HepG2 (cell line): ENCODE measurements at regions not wholly inside any gene's neighbourhood (a gene's known extent, or its start where the extent isn't known, plus 50 kb on each side); places are given as distances from the start of the nearest gene placed in this dataset.

ENCODE experiments used
- CTCF ChIP-seq: sonication (generic); formaldehyde crosslinking; IDR thresholded peaks from 2 replicates; pipeline ENCODE4 v1.5.0; 2020; ENCODE audit warnings: mild to moderate bottlenecking, missing genetic modification reagents, moderate library complexity
- GABPA ChIP-seq, 2 experiments: IDR thresholded peaks; 2 replicates each; pipeline ENCODE4 v1.6.1; 2011 to 2016; ENCODE audit warnings: low read depth in 2 of 2, low read length in 1 of 2, missing biosample characterization in 1 of 2, missing genetic modification characterization in 1 of 2
- POLR2AphosphoS5 ChIP-seq: IDR thresholded peaks from 2 replicates; pipeline ENCODE4 v1.6.1; 2012; ENCODE audit warnings: low read depth, low read length
- STAT5B ChIP-seq: sonication (generic); formaldehyde crosslinking; IDR thresholded peaks from 2 replicates; pipeline ENCODE4 v1.4.0; 2020; ENCODE audit warnings: missing genetic modification reagents
- ZBTB34 ChIP-seq: sonication (generic); formaldehyde crosslinking; IDR thresholded peaks from 2 replicates; pipeline ENCODE4 v1.8.0; 2022; ENCODE audit warnings: mild to moderate bottlenecking, missing genetic modification reagents
- ZNF772 ChIP-seq: sonication (generic); formaldehyde crosslinking; IDR thresholded peaks from 2 replicates; pipeline ENCODE4 v1.5.0; 2020; ENCODE audit warnings: mild to moderate bottlenecking, missing genetic modification reagents
- TF ChIP-seq, protein P1 (sequence below): sonication (generic); formaldehyde crosslinking; IDR thresholded peaks from 2 replicates; pipeline ENCODE4 v1.4.0; 2020; ENCODE audit warnings: mild to moderate bottlenecking, missing genetic modification reagents
- TF ChIP-seq, protein P2 (sequence below): sonication (generic); formaldehyde crosslinking; IDR thresholded peaks from 2 replicates; pipeline ENCODE4 v1.4.0; 2020; ENCODE audit warnings: missing genetic modification reagents
- TF ChIP-seq, protein P3 (sequence below): sonication (generic); formaldehyde crosslinking; IDR thresholded peaks from 2 replicates; pipeline ENCODE4 v1.8.0; 2022; ENCODE audit warnings: mild to moderate bottlenecking, missing genetic modification reagents, borderline replicate concordance

GRCh38 chr10:43854007-43854406 lies 205.3 kb upstream of the ZNF32 start:
- TF ChIP-seq POLR2AphosphoS5, result no peak
- TF ChIP-seq, protein P1, sequence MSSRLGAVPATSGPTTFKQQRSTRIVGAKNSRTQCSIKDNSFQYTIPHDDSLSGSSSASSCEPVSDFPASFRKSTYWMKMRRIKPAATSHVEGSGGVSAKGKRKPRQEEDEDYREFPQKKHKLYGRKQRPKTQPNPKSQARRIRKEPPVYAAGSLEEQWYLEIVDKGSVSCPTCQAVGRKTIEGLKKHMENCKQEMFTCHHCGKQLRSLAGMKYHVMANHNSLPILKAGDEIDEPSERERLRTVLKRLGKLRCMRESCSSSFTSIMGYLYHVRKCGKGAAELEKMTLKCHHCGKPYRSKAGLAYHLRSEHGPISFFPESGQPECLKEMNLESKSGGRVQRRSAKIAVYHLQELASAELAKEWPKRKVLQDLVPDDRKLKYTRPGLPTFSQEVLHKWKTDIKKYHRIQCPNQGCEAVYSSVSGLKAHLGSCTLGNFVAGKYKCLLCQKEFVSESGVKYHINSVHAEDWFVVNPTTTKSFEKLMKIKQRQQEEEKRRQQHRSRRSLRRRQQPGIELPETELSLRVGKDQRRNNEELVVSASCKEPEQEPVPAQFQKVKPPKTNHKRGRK (CRISPR knock-in tag), result no peak
- TF ChIP-seq ZBTB34 (CRISPR knock-in tag), result no peak
- TF ChIP-seq STAT5B (CRISPR knock-in tag), result no peak
- TF ChIP-seq, protein P2, sequence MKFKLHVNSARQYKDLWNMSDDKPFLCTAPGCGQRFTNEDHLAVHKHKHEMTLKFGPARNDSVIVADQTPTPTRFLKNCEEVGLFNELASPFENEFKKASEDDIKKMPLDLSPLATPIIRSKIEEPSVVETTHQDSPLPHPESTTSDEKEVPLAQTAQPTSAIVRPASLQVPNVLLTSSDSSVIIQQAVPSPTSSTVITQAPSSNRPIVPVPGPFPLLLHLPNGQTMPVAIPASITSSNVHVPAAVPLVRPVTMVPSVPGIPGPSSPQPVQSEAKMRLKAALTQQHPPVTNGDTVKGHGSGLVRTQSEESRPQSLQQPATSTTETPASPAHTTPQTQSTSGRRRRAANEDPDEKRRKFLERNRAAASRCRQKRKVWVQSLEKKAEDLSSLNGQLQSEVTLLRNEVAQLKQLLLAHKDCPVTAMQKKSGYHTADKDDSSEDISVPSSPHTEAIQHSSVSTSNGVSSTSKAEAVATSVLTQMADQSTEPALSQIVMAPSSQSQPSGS (CRISPR knock-in tag), result no peak
- TF ChIP-seq, protein P3, sequence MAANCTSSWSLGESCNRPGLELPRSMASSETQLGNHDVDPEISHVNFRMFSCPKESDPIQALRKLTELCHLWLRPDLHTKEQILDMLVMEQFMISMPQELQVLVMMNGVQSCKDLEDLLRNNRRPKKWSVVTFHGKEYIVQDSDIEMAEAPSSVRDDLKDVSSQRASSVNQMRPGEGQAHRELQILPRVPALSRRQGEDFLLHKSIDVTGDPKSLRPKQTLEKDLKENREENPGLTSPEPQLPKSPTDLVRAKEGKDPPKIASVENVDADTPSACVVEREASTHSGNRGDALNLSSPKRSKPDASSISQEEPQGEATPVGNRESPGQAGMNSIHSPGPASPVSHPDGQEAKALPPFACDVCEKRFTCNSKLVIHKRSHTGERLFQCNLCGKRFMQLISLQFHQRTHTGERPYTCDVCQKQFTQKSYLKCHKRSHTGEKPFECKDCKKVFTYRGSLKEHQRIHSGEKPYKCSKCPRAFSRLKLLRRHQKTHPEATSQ (CRISPR knock-in tag), result no peak
- TF ChIP-seq ZNF772 (CRISPR knock-in tag), result no peak
- TF ChIP-seq GABPA (IDR thresholded peaks at IDR 0.05; ENCODE audit: low read depth, low read length), result no peak
- no peak for TF ChIP-seq GABPA (CRISPR knock-in tag; IDR thresholded peaks at IDR 0.05; ENCODE audit: low read depth)
- no peak for TF ChIP-seq CTCF (CRISPR knock-in tag)
